Suprapubic skin (tissue), 4 donors: ENCODE measurements at regions not wholly inside any gene's neighbourhood (a gene's known extent, or its start where the extent isn't known, plus 50 kb on each side); places are given as distances from the start of the nearest gene placed in this dataset.

Experiments used
- DNase-seq, 2 donors: peaks; one replicate each; pipeline ENCODE4 v3.0.0-alpha.2; 2019; ENCODE audit warnings: low spot score in 2 of 2
- H3K27ac ChIP-seq: fragments of 200-600 bp; sonication (generic); one replicate; pipeline ENCODE4 v1.5.1; 2019
- H3K27me3 ChIP-seq: fragments of 200-600 bp; sonication (generic); one replicate; pipeline ENCODE4 v1.5.1; 2019
- H3K36me3 ChIP-seq: fragments of 200-600 bp; sonication (generic); one replicate; pipeline ENCODE4 v1.5.1; 2019
- H3K4me1 ChIP-seq: fragments of 200-600 bp; sonication (generic); one replicate; pipeline ENCODE4 v1.5.1; 2019
- H3K4me3 ChIP-seq: fragments of 200-600 bp; sonication (generic); one replicate; pipeline ENCODE4 v1.5.1; 2019; ENCODE audit warnings: mild to moderate bottlenecking
- H3K9me3 ChIP-seq: fragments of 200-600 bp; sonication (generic); one replicate; pipeline ENCODE4 v1.5.1; 2019
- EP300 ChIP-seq: sonication (generic); formaldehyde crosslinking; IDR thresholded peaks from one replicate; pipeline ENCODE4 v1.6.1; 2017; ENCODE audit warnings: antibody characterized with exemption
- POLR2A ChIP-seq, 2 donors: fragments of 450-650 bp; IDR thresholded peaks; one replicate each; pipeline ENCODE4 v1.6.1; 2017; ENCODE audit warnings: antibody characterized with exemption in 2 of 2, mild to moderate bottlenecking in 2 of 2, moderate library complexity in 2 of 2
- POLR2AphosphoS5 ChIP-seq, 3 donors: sonication (generic); formaldehyde crosslinking; IDR thresholded peaks; one replicate each; pipeline ENCODE4 v1.6.1; 2017; ENCODE audit warnings: antibody characterized with exemption in 3 of 3
- WGBS: methylation state at CpG from one replicate; pipeline ENCODE4 v1.1.5; 2018; 5-methylcytosine and 5-hydroxymethylcytosine counted together
- TF ChIP-seq, protein P1 (sequence below), 2 donors: fragments of 200-600 bp in 1 of 2; fragments of 450-650 bp in 1 of 2; sonication (generic) in 1 of 2; IDR thresholded peaks; one replicate each; pipeline ENCODE4 v1.5.1; 2016 to 2019; ENCODE audit warnings: antibody characterized with exemption in 2 of 2, mild to moderate bottlenecking in 1 of 2, moderate library complexity in 1 of 2

DNA sequence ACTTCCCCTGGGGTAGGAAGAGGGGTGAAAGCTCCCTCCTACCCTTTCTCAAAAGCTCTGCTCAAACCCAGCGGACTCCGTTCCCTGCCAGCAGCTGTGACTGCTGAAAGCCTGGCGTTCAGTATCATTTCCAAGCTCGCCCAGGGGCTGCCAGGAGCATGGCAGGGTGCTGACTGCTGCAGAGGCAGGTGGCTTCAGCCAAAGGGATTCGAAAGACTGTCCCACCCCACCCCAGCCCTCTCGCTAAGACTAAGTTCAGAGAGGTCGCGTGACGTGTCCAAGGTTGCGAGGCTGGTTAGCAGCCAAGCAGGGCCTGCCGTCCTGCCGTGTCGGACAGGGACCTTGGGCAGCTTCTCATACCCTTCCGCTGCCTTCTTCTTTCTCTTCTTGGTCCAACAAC, 72.3 kb upstream of the RAB12 start:
- H3K4me1 ChIP-seq, result no peaks in the 10 kb centered on the region
- 76% methylated on average over 14 of the region's 14 CpGs for WGBS
- peaks cover 7% of the 10 kb centered on the region for H3K9me3 ChIP-seq
- DNase-seq, result no peak
- TF ChIP-seq POLR2AphosphoS5 (IDR thresholded peaks at IDR 0.05), result no peak
- TF ChIP-seq POLR2A (IDR thresholded peaks at IDR 0.05), result no peak
- no peak for TF ChIP-seq EP300
- TF ChIP-seq, protein P1, sequence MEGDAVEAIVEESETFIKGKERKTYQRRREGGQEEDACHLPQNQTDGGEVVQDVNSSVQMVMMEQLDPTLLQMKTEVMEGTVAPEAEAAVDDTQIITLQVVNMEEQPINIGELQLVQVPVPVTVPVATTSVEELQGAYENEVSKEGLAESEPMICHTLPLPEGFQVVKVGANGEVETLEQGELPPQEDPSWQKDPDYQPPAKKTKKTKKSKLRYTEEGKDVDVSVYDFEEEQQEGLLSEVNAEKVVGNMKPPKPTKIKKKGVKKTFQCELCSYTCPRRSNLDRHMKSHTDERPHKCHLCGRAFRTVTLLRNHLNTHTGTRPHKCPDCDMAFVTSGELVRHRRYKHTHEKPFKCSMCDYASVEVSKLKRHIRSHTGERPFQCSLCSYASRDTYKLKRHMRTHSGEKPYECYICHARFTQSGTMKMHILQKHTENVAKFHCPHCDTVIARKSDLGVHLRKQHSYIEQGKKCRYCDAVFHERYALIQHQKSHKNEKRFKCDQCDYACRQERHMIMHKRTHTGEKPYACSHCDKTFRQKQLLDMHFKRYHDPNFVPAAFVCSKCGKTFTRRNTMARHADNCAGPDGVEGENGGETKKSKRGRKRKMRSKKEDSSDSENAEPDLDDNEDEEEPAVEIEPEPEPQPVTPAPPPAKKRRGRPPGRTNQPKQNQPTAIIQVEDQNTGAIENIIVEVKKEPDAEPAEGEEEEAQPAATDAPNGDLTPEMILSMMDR (IDR thresholded peaks at IDR 0.05), result no peak
- no peaks in the 10 kb centered on the region for H3K36me3 ChIP-seq
- H3K27me3 ChIP-seq, result no peaks in the 10 kb centered on the region
- no peak overlapping the region for H3K27ac ChIP-seq
- H3K4me3 ChIP-seq, result no peak overlapping the region

DNA sequence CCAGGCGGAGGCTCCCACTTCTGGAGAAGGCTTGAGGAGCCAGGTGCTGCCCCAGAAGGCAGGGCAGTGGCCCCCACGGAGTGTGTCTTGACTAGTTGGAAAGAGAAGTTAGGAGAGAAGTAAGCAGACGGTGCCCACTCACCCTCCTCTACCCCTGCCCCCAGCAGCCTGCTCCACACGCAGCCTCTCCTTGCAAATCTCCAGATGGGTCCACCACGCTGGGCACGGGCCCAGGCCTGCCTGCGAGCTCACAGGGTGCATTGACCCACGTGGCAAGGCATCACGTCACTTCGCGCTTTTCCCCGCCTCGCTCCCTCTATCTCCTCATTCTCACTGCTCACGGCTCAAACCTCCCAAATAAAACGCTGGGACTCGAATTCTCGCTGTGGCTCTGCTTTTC, 71.8 kb upstream of the RAB12 start:
- H3K9me3 ChIP-seq, result peaks cover 7% of the 10 kb centered on the region
- H3K4me3 ChIP-seq, result no peak overlapping the region
- H3K4me1 ChIP-seq, result no peaks in the 10 kb centered on the region
- no peak overlapping the region for H3K27ac ChIP-seq
- TF ChIP-seq POLR2AphosphoS5 (IDR thresholded peaks at IDR 0.05), result no peak
- TF ChIP-seq, protein P1 (IDR thresholded peaks at IDR 0.05), result no peak
- no peak for TF ChIP-seq POLR2A (IDR thresholded peaks at IDR 0.05)
- no peak for TF ChIP-seq EP300
- H3K27me3 ChIP-seq, result no peaks in the 10 kb centered on the region
- 87% methylated on average over 17 of the region's 17 CpGs for WGBS
- DNase-seq, result no peak
- no peaks in the 10 kb centered on the region for H3K36me3 ChIP-seq

DNA sequence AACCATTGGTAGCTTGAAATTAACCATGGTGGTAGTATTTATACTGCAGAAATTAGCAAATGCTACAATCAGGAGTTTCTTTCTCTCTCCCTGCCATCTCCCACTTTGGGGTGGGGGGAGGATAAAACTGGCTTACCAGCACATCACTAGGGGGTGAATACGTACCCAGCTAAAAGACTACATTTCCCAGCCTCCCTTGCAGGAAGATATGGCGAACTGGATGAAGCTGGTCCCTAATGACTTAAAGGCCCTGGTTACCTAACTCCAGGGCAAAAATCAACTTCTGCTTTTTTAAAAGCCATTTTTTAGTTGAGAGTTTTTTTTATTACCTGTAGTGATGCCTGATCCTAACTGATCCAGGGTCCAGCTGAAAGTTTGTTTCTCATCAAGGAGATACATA, 70.3 kb upstream of the RAB12 start:
- H3K27ac ChIP-seq, result no peak overlapping the region
- WGBS, result 97% methylated on average over 2 of the region's 2 CpGs
- no peaks in the 10 kb centered on the region for H3K9me3 ChIP-seq
- H3K4me1 ChIP-seq, result no peaks in the 10 kb centered on the region
- TF ChIP-seq POLR2AphosphoS5 (IDR thresholded peaks at IDR 0.05) (no peak), EP300 (no peak), POLR2A (IDR thresholded peaks at IDR 0.05) (no peak)
- TF ChIP-seq, protein P1 (IDR thresholded peaks at IDR 0.05), result no peak
- no peak overlapping the region for H3K4me3 ChIP-seq
- no peaks in the 10 kb centered on the region for H3K36me3 ChIP-seq
- H3K27me3 ChIP-seq, result no peaks in the 10 kb centered on the region
- no peak for DNase-seq

DNA sequence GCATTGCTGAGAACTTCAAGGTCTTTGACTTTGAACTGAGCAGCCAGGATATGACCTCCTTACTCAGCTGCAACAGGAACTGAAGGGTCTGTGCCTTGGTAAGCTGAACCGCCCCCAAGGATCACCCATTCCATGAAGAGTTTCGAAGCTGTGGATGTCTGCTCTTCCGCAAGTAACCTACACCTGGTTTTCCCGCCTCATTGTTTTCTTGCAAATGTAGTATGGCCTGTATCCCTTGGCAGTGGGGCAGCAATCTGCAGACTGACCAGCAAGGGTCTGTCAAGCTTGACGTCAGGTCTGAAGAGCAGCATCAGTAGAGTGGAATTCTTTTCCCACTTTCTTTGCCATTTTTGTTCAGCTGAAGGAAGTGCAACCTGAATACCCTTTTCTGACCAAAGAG, 62.6 kb upstream of the RAB12 start:
- TF ChIP-seq, protein P1 (IDR thresholded peaks at IDR 0.05), result no peak
- TF ChIP-seq POLR2A (IDR thresholded peaks at IDR 0.05), result no peak
- TF ChIP-seq POLR2AphosphoS5 (IDR thresholded peaks at IDR 0.05), result no peak
- TF ChIP-seq EP300, result no peak
- H3K27ac ChIP-seq, result no peak overlapping the region
- H3K9me3 ChIP-seq, result no peaks in the 10 kb centered on the region
- H3K4me1 ChIP-seq, result no peaks in the 10 kb centered on the region
- no peak overlapping the region for H3K4me3 ChIP-seq
- H3K36me3 ChIP-seq, result no peaks in the 10 kb centered on the region
- DNase-seq, result no peak
- 99% methylated on average over 5 of the region's 5 CpGs for WGBS
- no peaks in the 10 kb centered on the region for H3K27me3 ChIP-seq

DNA sequence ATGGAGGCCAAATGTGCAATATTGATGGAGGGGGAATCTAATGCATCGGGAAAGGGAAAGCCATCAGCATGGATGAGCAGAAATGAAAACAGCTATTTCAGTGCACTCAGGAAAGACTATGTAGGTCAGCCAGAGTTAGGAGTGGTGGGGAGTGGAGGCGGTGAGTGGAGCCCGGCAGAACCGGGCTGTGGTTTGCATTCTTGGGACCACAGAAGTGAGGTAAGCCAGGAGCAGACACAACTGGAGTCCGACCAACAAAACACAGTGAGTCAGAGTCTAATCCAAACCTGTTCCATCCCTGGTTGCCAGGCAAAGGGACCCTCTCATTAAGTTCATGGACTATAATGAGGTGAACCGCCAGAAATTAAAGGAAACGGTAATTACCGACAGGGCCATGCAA, 61.1 kb upstream of the RAB12 start:
- WGBS, result 74% methylated on average over 8 of the region's 8 CpGs
- H3K27me3 ChIP-seq, result no peaks in the 10 kb centered on the region
- H3K27ac ChIP-seq, result no peak overlapping the region
- no peak for DNase-seq
- H3K36me3 ChIP-seq, result no peaks in the 10 kb centered on the region
- no peaks in the 10 kb centered on the region for H3K9me3 ChIP-seq
- H3K4me1 ChIP-seq, result peaks cover 3% of the 10 kb centered on the region
- H3K4me3 ChIP-seq, result no peak overlapping the region
- TF ChIP-seq POLR2AphosphoS5 (IDR thresholded peaks at IDR 0.05), result no peak

DNA sequence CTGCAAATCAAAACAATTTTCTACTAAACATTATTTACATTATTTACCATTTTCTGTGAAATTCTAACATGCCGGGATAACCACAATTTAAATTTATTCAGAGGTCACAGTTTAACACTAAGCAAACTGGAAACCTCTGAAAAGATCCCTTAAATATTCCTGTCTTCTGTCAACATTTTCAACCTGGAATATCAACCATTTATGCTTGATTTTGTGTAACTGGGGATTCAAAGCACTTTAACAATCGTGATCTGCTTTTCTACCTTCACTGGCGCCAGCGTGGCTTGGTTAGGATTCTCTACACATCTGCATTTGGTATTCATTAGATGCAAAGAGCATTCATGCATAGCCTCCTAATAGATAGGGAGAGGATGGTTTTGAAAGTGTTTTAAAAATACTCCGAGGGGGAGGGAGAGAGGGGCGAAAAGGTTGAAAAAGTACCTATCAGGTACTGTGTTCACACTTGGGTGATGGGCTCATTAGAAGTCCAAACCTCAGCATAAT, 59.9 kb upstream of the RAB12 start:
- TF ChIP-seq POLR2AphosphoS5 (IDR thresholded peaks at IDR 0.05), result no peak
- TF ChIP-seq, protein P1 (IDR thresholded peaks at IDR 0.05), result no peak
- Histone ChIP-seq H3K27me3 (no peaks in the 10 kb centered on the region), H3K9me3 (no peaks in the 10 kb centered on the region), H3K36me3 (no peaks in the 10 kb centered on the region), H3K27ac (no peak overlapping the region), H3K4me3 (no peak overlapping the region), H3K4me1 (peaks cover 7% of the 10 kb centered on the region)
- WGBS, result 86% methylated on average over 6 of the region's 6 CpGs
- DNase-seq, result no peak
